A673 (cell line): ENCODE measurements at regions not wholly inside any gene's neighbourhood (a gene's known extent, or its start where the extent isn't known, plus 50 kb on each side); places are given as distances from the start of the nearest gene placed in this dataset.

Experiments used
- BruUV-seq: library from RNA; stranded (reverse); fragments of 400-500 nt; replicated peaks from 2 replicates; lab custom pipeline; 2021; lab: Mats Ljungman, UMichigan
- CTCF ChIA-PET: fragments of 300-600 bp; sonication (Branson Sonifier 250); formaldehyde crosslinking; loops from one replicate; lab custom pipeline; 2022; ENCODE audit warnings: antibody characterized with exemption; lab: Charles Lee
- POLR2A ChIA-PET: fragments of 300-600 bp; sonication (Branson Sonifier 250); formaldehyde crosslinking; loops from one replicate; lab custom pipeline; 2022; ENCODE audit warnings: antibody characterized with exemption; ENCODE audit not compliant: low non-redundant PET; lab: Charles Lee
- DNase-seq: peaks from one replicate; pipeline ENCODE4 v3.0.0-alpha.2; 2015; ENCODE audit warnings: low spot score
- H3K27ac ChIP-seq: fragments of 200-600 bp; sonication (generic); 2 replicates; pipeline ENCODE4 v1.5.1; 2016; ENCODE audit warnings: mixed run types, low read depth, mild to moderate bottlenecking, mixed read lengths, antibody characterized with exemption, low read length; ENCODE audit not compliant: poor library complexity, severe bottlenecking
- H3K27me3 ChIP-seq: fragments of 200-600 bp; sonication (generic); replicated peaks from 2 replicates; pipeline ENCODE4 v1.6.1; 2017; ENCODE audit warnings: mixed run types, low read depth, mild to moderate bottlenecking, mixed read lengths, antibody characterized with exemption, low read length; ENCODE audit not compliant: insufficient read depth, poor library complexity
- H3K36me3 ChIP-seq: fragments of 200-600 bp; sonication (generic); 2 replicates; pipeline ENCODE4 v1.6.1; 2016; ENCODE audit warnings: mixed run types, mild to moderate bottlenecking, mixed read lengths, antibody characterized with exemption, low read length; ENCODE audit not compliant: insufficient read depth, poor library complexity, severe bottlenecking
- H3K4me1 ChIP-seq: fragments of 200-600 bp; sonication (generic); 2 replicates; pipeline ENCODE4 v1.6.1; 2017; ENCODE audit warnings: mixed run types, mild to moderate bottlenecking, mixed read lengths, antibody characterized with exemption, low read length; ENCODE audit not compliant: insufficient read depth, poor library complexity, severe bottlenecking
- H3K4me3 ChIP-seq: fragments of 200-600 bp; sonication (generic); 2 replicates; pipeline ENCODE4 v1.5.1; 2016; ENCODE audit warnings: low read depth, mixed run types, mild to moderate bottlenecking, mixed read lengths, low read length; ENCODE audit not compliant: poor library complexity, severe bottlenecking
- H3K9me3 ChIP-seq: fragments of 200-600 bp; sonication (generic); 2 replicates; pipeline ENCODE4 v1.6.1; 2016; ENCODE audit warnings: mixed run types, low read depth, mild to moderate bottlenecking, mixed read lengths, antibody characterized with exemption, low read length; ENCODE audit not compliant: poor library complexity, severe bottlenecking
- CTCF ChIP-seq: fragments of 300-800, 200-600 bp; sonication (generic); conservative IDR thresholded peaks from 2 replicates; pipeline ENCODE4 v1.5.1; 2017; ENCODE audit warnings: low read depth, mild to moderate bottlenecking, antibody characterized with exemption, low read length, moderate library complexity, mixed read lengths
- EZH2 ChIP-seq: fragments of 200-600 bp; sonication (generic); IDR thresholded peaks from 2 replicates; pipeline ENCODE4 v1.6.1; 2017; ENCODE audit warnings: borderline replicate concordance, low read depth, mild to moderate bottlenecking, mixed read lengths, antibody characterized with exemption, low read length; ENCODE audit not compliant: poor library complexity, severe bottlenecking
- intact Hi-C: fragments of 100-400 bp; cut with micrococcal nuclease; formaldehyde crosslinking; loops from one replicate; pipeline ENCODE4 v1.10.0; 2022; ENCODE audit not compliant: unreplicated experiment

GRCh38 chr2:185919155-185919554 is 180.6 kb downstream of the FSIP2 start:
- Histone ChIP-seq H3K27me3 (no peaks in the 10 kb centered on the region), H3K27ac (no peak overlapping the region), H3K4me3 (no peak overlapping the region), H3K36me3 (no peaks in the 10 kb centered on the region), H3K4me1 (no peaks in the 10 kb centered on the region), H3K9me3 (no peaks in the 10 kb centered on the region)
- POLR2A ChIA-PET = no interaction called here
- TF ChIP-seq CTCF (no peak), EZH2 (no peak)
- intact Hi-C loops = no loop called here
- no TSS peak for BruUV-seq
- CTCF ChIA-PET = no interaction called here
- DNase-seq = peak; percentile 2

GRCh38 chr2:185921048-185921756 is 182.6 kb downstream of the FSIP2 start:
- CTCF ChIA-PET = no interaction called here

GRCh38 chr2:185934232-185934631 is 195.6 kb downstream of the FSIP2 start:
- no peak overlapping the region for H3K27ac ChIP-seq
- ChIA-PET CTCF (no interaction called here), POLR2A (no interaction called here)
- intact Hi-C loops = no loop called here
- TF ChIP-seq CTCF = no peak
- TF ChIP-seq EZH2 = no peak
- no peaks in the 10 kb centered on the region for H3K36me3 ChIP-seq
- DNase-seq = no peak
- H3K9me3 ChIP-seq = no peaks in the 10 kb centered on the region
- H3K27me3 ChIP-seq = no peaks in the 10 kb centered on the region
- H3K4me1 ChIP-seq = no peaks in the 10 kb centered on the region
- H3K4me3 ChIP-seq = no peak overlapping the region
- no TSS peak for BruUV-seq

More at GRCh38 chr2:185921048-185921756, 182.6 kb downstream of the FSIP2 start:
- no peaks in the 10 kb centered on the region for H3K36me3 ChIP-seq
- BruUV-seq = no TSS peak
- no peak overlapping the region for H3K4me3 ChIP-seq
- intact Hi-C loops = no loop called here
- H3K27ac ChIP-seq = no peak overlapping the region
- POLR2A ChIA-PET = no interaction called here
- H3K9me3 ChIP-seq = no peaks in the 10 kb centered on the region
- no peaks in the 10 kb centered on the region for H3K4me1 ChIP-seq
- DNase-seq = no peak
- H3K27me3 ChIP-seq = no peaks in the 10 kb centered on the region
- no peak for TF ChIP-seq CTCF
- no peak for TF ChIP-seq EZH2
